Gastroesophageal sphincter (tissue), 4 donors: ENCODE measurements at regions not wholly inside any gene's neighbourhood (a gene's known extent, or its start where the extent isn't known, plus 50 kb on each side); places are given as distances from the start of the nearest gene placed in this dataset.

Source experiments
- ATAC-seq: fragments of 150-250 bp; one replicate; pipeline ENCODE4 v1.9.1; 2016; ENCODE audit warnings: mild to moderate bottlenecking, moderate library complexity
- H3K27ac ChIP-seq, 4 donors: fragments of 200-600 bp; sonication (generic) in 3 of 4; 1 replicate in 3 of 4; 2 replicates in 1 of 4; pipeline ENCODE4 v1.5.1; 2016 to 2019
- H3K27me3 ChIP-seq: fragments of 200-600 bp; sonication (generic); one replicate; pipeline ENCODE4 v1.5.1; 2019
- H3K36me3 ChIP-seq, 2 donors: fragments of 200-600 bp; sonication (generic); one replicate each; pipeline ENCODE4 v1.5.1; 2019; ENCODE audit warnings: control low read depth in 1 of 2
- H3K4me1 ChIP-seq, 3 donors: fragments of 200-600 bp; sonication (generic); 1 replicate in 2 of 3; 2 replicates in 1 of 3; pipeline ENCODE4 v1.5.1; 2016 to 2019; ENCODE audit warnings: control low read depth in 2 of 3
- H3K4me3 ChIP-seq, 2 donors: fragments of 200-600 bp; sonication (generic); one replicate each; pipeline ENCODE4 v1.5.1; 2019; ENCODE audit warnings: mild to moderate bottlenecking in 1 of 2, moderate library complexity in 1 of 2
- H3K9me3 ChIP-seq, 3 donors: fragments of 200-600 bp; sonication (generic); one replicate each; pipeline ENCODE4 v1.5.1; 2017 to 2019; ENCODE audit warnings: control low read depth in 2 of 3
- EP300 ChIP-seq: sonication (generic); formaldehyde crosslinking; IDR thresholded peaks from one replicate; pipeline ENCODE4 v1.6.1; 2017; ENCODE audit warnings: antibody characterized with exemption, mild to moderate bottlenecking
- POLR2A ChIP-seq, 2 donors: fragments of 450-650 bp; IDR thresholded peaks; one replicate each; pipeline ENCODE4 v1.6.1; 2017; ENCODE audit warnings: antibody characterized with exemption in 2 of 2, mild to moderate bottlenecking in 2 of 2, moderate library complexity in 1 of 2
- POLR2AphosphoS5 ChIP-seq: sonication (generic); formaldehyde crosslinking; IDR thresholded peaks from one replicate; pipeline ENCODE4 v1.6.1; 2017; ENCODE audit warnings: antibody characterized with exemption
- WGBS, 2 donors: methylation state at CpG; one replicate each; pipeline ENCODE4 v1.1.5; 2018; ENCODE audit warnings: low coverage in 1 of 2; 5-methylcytosine and 5-hydroxymethylcytosine counted together
- TF ChIP-seq, protein P1 (sequence below), 4 experiments: fragments of 200-600 bp in 2 of 4; fragments of 450-650 bp in 2 of 4; sonication (generic) in 1 of 4; IDR thresholded peaks; one replicate each; pipeline ENCODE4 v1.5.1; 2017 to 2019; ENCODE audit warnings: antibody characterized with exemption in 4 of 4, mild to moderate bottlenecking in 2 of 4, moderate library complexity in 2 of 4

- WGBS, 2 donors: 73 to 86% methylated on average over 1 of the region's 1 CpG
These were observed 256.5 kb upstream of the CLINT1 start for GRCh38 chr5:158115468-158115867.

GRCh38 chr5:158108177-158108576, 249.2 kb upstream of the CLINT1 start:
- H3K9me3 ChIP-seq: no peaks in the 10 kb centered on the region
- H3K27ac ChIP-seq: no peak overlapping the region
- no peak overlapping the region for H3K4me3 ChIP-seq
- no peaks in the 10 kb centered on the region for H3K4me1 ChIP-seq
- 100% methylated on average over 1 of the region's 3 CpGs; no CpG with 5 or more reads in 1 of the 2 donors for WGBS, 2 donors
- no peaks in the 10 kb centered on the region for H3K36me3 ChIP-seq
- H3K27me3 ChIP-seq: no peaks in the 10 kb centered on the region
- no peak for ATAC-seq
- TF ChIP-seq, protein P1, sequence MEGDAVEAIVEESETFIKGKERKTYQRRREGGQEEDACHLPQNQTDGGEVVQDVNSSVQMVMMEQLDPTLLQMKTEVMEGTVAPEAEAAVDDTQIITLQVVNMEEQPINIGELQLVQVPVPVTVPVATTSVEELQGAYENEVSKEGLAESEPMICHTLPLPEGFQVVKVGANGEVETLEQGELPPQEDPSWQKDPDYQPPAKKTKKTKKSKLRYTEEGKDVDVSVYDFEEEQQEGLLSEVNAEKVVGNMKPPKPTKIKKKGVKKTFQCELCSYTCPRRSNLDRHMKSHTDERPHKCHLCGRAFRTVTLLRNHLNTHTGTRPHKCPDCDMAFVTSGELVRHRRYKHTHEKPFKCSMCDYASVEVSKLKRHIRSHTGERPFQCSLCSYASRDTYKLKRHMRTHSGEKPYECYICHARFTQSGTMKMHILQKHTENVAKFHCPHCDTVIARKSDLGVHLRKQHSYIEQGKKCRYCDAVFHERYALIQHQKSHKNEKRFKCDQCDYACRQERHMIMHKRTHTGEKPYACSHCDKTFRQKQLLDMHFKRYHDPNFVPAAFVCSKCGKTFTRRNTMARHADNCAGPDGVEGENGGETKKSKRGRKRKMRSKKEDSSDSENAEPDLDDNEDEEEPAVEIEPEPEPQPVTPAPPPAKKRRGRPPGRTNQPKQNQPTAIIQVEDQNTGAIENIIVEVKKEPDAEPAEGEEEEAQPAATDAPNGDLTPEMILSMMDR (IDR thresholded peaks at IDR 0.05): no peak
- TF ChIP-seq POLR2A (IDR thresholded peaks at IDR 0.05): no peak

More at GRCh38 chr5:158115468-158115867, 256.5 kb upstream of the CLINT1 start:
- H3K36me3 ChIP-seq: no peaks in the 10 kb centered on the region
- H3K27me3 ChIP-seq: peaks cover 6% of the 10 kb centered on the region
- no peaks in the 10 kb centered on the region for H3K4me1 ChIP-seq
- TF ChIP-seq POLR2AphosphoS5 (no peak), EP300 (no peak), POLR2A (IDR thresholded peaks at IDR 0.05) (no peak)
- TF ChIP-seq, protein P1 (IDR thresholded peaks at IDR 0.05): no peak
- no peak overlapping the region for H3K4me3 ChIP-seq
- H3K9me3 ChIP-seq: no peaks in the 10 kb centered on the region
- H3K27ac ChIP-seq: no peak overlapping the region
- no peak for ATAC-seq

DNA sequence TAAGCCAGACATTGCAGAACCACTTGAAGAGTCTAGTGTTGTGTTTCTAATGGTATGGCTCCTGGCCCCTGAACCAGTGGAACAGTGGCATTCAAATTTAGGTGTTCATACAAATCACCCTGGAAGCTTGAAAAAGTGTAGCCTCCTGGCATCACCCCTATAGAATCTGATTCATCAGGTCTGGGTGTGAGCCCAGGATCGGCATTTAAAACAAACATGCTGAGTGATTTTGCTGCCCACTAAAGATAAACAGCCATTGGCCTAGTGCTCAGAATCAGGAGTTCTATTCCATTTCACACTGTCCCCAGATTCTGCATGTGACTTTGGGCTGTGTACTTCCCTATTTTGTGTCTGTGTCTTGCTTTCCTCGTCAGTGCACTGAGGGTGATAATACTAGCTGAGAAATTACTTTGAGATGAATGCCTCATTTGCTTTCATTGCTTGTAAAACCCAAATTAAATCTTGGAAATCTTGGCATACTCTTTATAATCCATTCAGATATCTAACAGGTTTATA, 241.5 kb upstream of the CLINT1 start:
- no peaks in the 10 kb centered on the region for H3K27me3 ChIP-seq
- no peak overlapping the region for H3K27ac ChIP-seq
- TF ChIP-seq POLR2A (IDR thresholded peaks at IDR 0.05): no peak
- no peak for TF ChIP-seq POLR2AphosphoS5
- no peak for TF ChIP-seq EP300
- TF ChIP-seq, protein P1 (IDR thresholded peaks at IDR 0.05): no peak
- H3K4me3 ChIP-seq: no peak overlapping the region
- 40 to 65% methylated on average over 2 of the region's 2 CpGs for WGBS, 2 donors
- no peaks in the 10 kb centered on the region for H3K4me1 ChIP-seq
- peaks cover 0 to 6% (median 0%) of the 10 kb centered on the region in 3 donors for H3K9me3 ChIP-seq
- no peak for ATAC-seq
- H3K36me3 ChIP-seq: no peaks in the 10 kb centered on the region

- H3K36me3 ChIP-seq: no peaks in the 10 kb centered on the region
- H3K27me3 ChIP-seq: no peaks in the 10 kb centered on the region
- H3K27ac ChIP-seq: no peak overlapping the region
- H3K9me3 ChIP-seq: peaks cover 0 to 6% (median 0%) of the 10 kb centered on the region in 3 donors
- TF ChIP-seq POLR2AphosphoS5 (no peak), POLR2A (IDR thresholded peaks at IDR 0.05) (no peak), EP300 (no peak)
- TF ChIP-seq, protein P1 (IDR thresholded peaks at IDR 0.05): no peak
- no peak overlapping the region for H3K4me3 ChIP-seq
- ATAC-seq: no peak
- 72% methylated on average over 7 to 11 of the region's 12 CpGs for WGBS, 2 donors
- no peaks in the 10 kb centered on the region for H3K4me1 ChIP-seq
These were observed 240.7 kb upstream of the CLINT1 start for GRCh38 chr5:158099571-158100105.

DNA sequence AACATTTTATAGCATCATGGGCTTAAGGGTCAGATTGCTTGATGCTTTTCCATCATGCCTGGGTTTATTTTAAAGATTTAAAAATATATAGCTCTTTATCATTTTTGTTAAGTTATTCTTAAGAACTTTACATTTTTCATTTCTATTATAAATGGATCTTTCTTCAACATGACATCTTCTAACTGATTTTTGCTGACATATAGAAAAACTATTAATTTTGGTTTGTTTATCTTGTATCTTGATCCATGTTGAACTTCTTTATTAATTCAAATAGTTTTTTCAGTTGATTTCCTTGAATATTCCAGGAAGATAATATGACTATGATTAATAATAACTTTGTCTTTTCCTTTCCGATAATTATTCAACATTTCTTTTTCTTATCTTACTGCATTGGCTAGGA, 237.9 kb upstream of the CLINT1 start:
- no peak for ATAC-seq
- WGBS, 2 donors: 100% methylated on average over 1 of the region's 1 CpG
- no peaks in the 10 kb centered on the region for H3K36me3 ChIP-seq
- H3K27me3 ChIP-seq: no peaks in the 10 kb centered on the region
- no peaks in the 10 kb centered on the region for H3K4me1 ChIP-seq
- TF ChIP-seq EP300 (no peak), POLR2AphosphoS5 (no peak), POLR2A (IDR thresholded peaks at IDR 0.05) (no peak)
- TF ChIP-seq, protein P1 (IDR thresholded peaks at IDR 0.05): no peak
- H3K9me3 ChIP-seq: peaks cover 0 to 6% (median 0%) of the 10 kb centered on the region in 3 donors
- no peak overlapping the region for H3K4me3 ChIP-seq
- no peak overlapping the region for H3K27ac ChIP-seq
